HG02884 (cell line): ENCODE measurements at regions not wholly inside any gene's neighbourhood (a gene's known extent, or its start where the extent isn't known, plus 50 kb on each side); places are given as distances from the start of the nearest gene placed in this dataset.
"Not testable (repeated sequence)": the region's sequence is repeated elsewhere in the genome, so short reads cannot be mapped to it uniquely, and the experiment has no call there.

Experiments
- ATAC-seq: cut with Tn5 transposase; IDR thresholded peaks from one replicate; pipeline ENCODE4 v1.9.1; 2021; ENCODE audit warnings: mild to moderate bottlenecking, moderate library complexity; ENCODE audit not compliant: unreplicated experiment

DNA sequence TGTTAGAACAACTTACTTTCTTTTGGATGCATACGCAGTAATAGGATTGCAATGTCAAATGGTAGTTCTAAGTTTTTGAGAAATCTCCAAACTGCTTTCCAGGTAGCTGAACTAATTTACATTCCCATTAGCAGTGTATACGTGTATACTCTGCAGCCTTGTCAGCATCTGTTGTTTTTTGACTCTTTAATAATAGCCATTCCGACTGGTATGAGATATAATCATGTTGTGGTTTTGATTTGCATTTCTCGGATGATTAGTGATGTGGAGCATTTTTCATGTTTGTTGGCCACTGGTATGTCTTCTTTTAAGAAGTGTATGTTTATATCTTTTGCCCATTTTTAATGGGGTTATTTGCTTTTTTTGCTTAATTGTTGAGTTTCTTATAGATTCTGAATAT, 76.9 kb upstream of the HNRNPA1L2 start:
- peak; percentile 90 for ATAC-seq

DNA sequence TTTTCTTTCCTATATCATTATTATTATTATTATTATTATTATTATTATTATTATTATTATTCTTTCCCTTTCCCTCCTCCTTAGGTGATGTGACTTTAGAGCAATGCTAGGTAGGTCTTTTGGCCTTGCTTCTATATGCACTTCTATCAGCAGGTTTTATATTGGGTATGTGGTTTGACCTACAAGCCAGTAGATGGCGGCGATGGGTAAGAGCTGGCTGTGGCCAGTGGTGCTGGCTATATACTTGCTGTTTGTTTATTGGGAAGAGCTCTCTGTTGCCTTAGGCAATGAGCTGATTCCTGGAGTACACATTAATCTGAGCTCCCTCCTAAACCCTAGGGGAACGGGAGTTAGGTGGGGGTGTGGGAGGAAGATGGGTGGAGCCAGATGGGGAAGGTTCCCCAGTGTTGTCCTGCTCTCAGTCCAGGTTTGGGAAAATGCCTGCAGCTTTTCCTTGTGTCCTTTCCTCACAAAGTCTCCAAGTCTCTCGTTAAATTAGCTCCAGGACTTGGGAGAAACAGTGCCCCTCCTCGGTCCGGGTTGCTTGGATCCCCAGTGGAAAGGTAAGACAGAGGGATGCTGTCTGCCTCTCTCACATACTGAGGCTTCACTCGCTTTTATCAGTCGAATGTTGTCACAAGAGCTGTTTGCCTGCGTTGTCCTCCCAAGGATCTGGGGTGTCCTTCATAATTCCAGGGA, 72.2 kb upstream of the HNRNPA1L2 start:
- ATAC-seq: not testable (repeated sequence)

DNA sequence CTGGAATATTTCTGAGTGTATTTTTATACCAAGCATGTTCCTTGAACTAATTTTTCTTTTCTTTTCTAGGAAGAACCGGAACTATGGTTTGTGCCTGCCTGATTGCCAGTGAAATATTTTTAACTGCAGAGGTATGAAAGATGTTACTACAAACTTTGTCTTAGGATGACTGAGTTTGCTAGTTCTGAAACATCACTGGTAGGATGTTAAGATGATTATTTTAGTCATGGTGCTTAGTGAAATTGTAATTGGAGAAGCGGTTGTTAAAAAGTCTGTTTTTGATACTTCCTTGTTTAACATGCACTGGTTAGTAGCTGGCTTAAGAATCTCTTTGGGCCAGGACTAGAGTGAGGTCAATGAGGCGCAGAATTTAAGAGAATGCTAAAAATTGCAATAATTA, 71.1 kb upstream of the HNRNPA1L2 start:
- ATAC-seq: not testable (repeated sequence)

DNA sequence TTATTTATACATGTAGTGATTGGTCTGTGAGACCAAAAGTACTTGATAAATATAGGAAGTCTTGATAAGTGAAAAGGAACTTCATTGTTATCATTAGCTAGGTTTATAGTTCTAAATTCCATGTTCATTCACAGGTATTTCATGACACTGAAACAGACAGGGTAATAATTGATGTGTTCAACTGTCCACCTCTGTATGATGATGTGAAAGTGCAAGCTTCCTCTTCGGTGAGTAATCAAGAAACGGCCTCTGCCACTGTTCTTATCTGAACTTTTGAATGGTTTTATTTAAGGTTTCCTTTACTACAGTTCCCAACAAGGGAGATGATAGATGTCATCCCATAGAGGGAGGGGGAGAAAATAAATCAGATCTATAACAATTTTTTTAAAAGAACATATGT, 59.3 kb upstream of the HNRNPA1L2 start:
- ATAC-seq: peak; percentile 92
